ENCODE measurements at regions not wholly inside any gene's neighbourhood (a gene's known extent, or its start where the extent isn't known, plus 50 kb on each side); places are given as distances from the start of the nearest gene placed in this dataset.

DNA sequence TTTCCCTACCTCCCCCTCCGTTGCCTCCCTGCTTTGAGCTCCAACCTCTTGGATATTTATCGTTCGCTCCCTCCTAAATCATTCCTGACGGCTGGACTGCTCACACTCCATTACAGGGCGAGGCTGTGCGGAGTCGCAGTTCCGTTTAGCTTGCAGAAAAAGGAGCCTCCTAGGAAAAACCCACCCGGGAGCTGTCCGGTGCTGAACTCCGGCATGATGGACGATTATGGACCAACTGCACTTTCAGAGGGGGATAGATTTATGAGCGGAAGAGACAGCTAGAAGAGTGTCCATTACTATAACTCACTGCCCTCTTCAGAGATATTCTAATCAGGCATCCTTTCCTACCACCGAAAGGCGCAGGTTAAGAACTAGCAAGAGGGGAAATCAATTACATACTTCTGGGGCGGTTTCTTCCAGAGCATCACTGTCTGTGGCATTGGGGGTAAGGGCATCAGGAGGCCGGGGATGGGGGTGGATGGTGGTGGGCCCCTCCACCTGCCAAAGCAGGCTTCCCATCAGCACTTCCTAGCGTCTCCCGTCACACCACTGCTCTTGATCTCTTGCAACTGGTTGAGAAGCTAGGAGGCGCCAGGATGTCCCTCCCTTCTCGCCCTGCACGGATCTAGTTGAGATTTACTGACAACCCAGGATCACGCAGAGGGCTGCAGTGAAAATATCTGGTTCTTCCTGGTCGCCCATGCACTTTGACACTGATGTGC is 251.2 kb downstream of the ENGASE start:
- DNase-seq (ENCODE audit: low read depth in 1 of 2, low spot score in 1 of 2), result no peak

DNA sequence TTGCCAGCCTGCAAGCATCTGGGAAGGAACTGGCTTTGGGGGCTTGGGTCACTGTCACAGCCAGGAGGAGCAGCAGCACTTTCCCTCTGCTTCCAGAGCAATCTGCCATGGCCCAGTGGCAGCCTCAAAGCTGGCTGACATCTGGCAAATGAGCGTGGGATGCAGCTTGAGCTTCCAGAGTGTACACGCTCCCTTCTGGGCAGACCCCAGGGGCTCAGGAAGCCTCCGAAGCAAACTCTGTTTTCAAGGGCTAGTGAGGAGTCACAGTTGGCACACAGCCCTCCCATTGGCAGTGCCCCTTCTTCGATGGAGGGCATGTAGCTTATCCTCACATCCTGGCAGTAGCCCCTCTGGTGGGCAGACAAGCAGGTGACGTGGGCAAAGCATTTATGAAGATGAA is 249.6 kb downstream of the ENGASE start:
- no peak for DNase-seq (ENCODE audit: low read depth in 1 of 2, low spot score in 1 of 2)

DNA sequence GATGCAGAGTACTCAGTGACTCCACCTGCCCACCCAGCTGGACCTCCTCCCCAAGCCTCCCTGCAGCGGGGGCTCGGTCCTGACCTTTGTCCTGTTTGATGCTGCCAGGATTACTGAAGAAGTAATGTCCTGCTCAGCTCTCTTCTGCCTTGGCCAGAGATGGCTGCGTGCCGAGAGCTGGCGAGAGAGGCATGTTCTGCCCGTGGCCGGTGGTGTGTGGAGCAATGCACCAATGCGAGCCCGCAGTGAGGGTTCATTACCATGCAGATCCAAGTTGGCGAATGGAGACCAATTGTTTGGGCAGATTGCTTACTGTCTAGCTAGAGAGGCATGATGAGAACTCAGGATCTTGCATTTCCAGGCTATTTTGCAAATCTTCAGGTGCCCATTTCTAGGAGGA is 248.9 kb downstream of the ENGASE start:
- DNase-seq (ENCODE audit: low read depth in 1 of 2, low spot score in 1 of 2), result no peak

DNA sequence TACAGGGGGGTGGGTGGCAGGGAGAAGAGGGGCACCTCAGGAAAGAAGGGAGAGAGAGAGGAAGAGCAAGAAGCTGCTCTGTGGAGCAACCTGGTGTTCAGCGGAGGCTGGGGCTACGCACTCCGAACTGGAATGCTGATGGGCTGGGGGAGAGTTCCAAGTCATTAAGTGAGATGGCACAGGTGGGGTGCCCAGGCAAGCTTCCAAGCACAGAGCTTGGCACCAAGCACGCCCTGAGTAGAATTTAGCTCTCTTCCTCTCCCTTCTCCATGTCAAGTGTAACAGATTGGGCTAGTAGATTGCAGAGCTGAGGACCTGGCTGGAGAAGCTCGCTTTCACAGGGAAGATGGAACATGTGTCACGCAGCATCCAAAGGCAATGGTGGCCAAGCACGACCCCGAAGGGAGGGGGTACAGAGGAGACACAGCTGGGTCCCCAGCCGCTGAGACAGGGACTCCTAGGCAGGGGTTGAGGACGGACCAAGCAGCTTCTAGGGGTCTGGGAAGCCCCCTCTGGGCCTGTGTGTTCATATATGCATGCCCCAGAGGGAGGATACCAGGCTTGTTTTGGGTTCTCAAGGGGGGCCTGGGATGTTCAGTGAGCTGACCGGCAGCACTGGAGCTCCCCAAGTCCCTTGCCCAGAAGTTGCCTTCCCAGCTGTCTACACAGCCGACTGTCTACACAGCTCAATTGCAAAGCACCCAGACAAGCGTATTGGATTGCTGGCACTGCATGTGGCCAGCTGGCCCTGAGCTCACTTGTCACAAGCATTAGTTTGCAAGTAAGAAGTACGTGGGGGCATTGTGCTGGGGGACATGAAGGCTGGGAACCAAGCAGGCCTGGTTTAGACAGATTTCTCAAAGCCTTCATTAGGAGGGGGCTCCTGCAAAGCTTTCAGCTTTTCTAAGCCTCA is 247.8 kb downstream of the ENGASE start:
- DNase-seq (ENCODE audit: low read depth in 1 of 2, low spot score in 1 of 2), result no peak

DNA sequence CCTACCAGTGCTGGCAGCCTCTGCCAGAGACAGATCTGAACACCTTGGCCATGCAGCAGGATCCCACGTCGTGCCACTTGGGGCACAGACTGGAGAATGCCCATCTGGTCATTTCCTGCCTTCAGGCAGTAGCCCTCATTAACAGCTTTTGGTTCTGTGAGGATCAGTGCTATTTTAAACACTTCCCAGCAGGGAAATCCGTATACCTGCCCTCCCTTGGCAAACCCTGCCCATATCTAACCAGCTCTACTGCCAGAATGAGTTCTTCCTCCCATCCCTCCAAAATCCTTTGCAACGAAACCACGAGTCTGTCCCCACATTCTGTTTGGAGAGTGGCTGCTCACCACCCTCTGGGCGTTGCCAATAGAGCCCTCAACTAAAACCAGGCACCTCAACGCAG is 245.7 kb downstream of the ENGASE start:
- DNase-seq (ENCODE audit: low read depth in 1 of 2, low spot score in 1 of 2), result no peak

DNA sequence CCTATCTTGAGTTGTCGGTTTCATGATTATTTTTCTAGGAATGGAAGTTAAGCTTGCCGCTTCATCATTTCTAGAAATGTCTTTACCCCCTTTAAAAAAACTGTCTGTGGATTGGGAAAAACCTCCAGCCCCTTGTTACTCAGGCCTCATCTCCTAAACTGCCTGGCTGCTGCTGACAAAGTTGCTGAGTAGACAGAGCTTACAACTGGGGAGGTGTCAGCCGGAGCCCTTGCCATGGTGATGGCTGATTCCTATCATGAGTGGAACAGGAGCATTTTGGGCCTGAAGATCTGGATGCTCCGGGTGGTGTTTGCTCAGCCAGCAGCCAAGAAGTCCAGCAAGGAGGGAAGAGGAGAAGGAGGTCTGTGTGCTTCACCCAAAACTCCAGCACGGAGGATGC is 243.3 kb downstream of the ENGASE start:
- DNase-seq (ENCODE audit: low read depth in 1 of 2, low spot score in 1 of 2), result no peak

DNA sequence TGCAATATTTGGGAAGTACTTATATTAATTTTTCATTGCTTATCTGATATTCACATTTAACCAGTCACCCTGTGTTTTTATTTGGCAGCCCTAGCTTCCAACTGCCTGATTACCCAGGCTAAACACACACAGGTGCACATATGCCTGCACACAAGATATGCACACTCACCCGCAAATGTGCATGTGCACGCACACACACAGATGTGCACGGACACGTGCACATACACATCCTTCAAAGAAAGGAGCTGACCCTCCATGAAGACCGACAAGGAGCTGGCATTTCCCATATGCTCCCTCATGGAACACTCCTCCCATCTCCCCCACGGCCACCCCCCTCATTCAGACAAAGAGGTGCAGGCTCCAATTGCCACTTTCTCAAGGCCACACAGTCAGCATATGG is 242.2 kb downstream of the ENGASE start:
- DNase-seq (ENCODE audit: low read depth in 1 of 2, low spot score in 1 of 2), result no peak

DNA sequence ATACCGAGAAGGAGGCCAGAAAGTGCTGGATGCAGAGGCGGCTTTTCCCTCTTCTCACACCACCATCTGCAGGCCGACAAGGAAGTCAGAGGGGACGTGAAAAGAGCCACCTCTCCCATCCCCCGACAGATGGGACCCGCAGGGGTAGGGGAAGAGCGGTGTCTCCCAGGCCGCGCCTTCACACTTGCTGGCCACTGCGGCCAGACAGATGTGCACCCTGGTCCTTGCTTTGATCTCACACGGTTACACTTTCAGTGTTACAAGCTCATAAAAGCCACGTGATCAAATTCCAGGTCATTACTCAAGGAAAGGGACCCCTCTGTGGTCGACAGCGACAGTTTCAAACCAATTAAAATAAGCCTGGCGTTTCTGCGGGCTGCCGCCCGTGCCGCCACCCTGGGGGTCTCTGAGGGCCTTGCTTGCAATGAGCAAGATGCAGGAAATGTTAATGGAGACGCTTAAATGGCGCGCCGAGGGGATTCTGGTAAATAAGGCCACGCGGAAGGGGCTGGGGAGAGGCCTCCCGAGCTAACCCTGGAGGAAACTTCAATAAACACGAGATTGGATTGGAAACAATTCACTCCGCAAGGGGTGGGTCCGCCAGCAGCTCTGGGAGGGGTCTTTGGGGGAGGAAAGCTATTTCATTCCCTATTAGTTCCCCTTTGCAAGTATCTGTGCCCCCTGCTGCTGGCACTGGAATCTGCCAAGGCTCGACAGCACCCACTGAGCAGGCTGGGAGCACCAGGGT is 240.9 kb downstream of the ENGASE start:
- no peak for DNase-seq (ENCODE audit: low read depth in 1 of 2, low spot score in 1 of 2)

DNA sequence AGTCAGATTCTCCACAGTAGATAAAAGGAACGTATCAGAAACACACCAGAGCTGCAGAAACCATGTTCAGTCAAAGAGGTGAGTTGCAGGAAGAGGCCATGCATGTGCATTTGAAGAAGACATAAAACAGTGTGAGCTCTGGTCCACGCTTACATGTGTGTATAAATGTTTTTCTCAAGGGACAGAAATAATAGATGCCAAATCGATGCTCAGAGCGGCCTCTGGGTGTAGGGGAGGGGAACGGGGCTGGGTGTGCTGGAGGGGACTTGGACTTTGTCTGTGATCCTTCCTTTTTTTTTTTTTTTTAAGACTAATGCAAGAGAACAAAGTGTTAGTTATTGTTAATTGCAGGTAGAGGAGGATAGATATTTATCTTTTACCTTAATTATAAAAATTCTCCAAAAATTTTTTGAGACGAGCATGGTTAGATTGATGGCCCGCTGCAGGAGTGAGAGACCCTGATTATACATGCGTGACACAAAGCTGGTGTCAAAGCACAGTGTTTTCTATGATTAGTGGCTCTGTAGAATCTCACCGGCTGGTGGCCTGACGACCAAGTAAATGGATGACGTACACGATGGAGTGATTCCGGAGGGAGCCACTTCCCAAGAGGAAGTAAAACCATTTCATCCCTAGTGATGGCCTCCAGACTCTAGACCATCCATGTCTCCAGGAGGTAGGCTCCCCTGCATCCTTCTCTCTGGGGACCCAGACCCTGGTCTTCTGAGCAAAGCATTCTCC is 240.2 kb downstream of the ENGASE start:
- DNase-seq (ENCODE audit: low read depth in 1 of 2, low spot score in 1 of 2), result no peak

DNA sequence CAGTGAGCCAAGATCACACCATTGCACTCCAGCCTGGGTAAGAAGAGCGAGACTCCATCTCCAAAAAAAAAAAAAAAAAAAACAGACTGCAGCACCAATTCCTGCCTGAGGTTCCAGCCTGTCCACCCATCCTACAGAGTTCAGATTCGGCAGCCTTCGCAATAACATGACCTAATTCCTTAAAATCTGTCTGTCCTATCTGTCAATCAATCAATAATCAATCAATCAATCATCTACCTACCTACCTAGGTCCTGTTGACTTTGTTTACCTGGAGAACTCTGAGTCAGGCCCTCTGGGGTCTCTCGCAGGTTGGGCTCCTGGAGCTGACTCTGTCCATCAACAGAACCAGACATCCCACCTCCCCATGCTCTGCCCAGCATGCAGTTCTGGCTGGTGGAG is 236.7 kb downstream of the ENGASE start:
- DNase-seq (ENCODE audit: low read depth in 1 of 2, low spot score in 1 of 2), result no peak

DNA sequence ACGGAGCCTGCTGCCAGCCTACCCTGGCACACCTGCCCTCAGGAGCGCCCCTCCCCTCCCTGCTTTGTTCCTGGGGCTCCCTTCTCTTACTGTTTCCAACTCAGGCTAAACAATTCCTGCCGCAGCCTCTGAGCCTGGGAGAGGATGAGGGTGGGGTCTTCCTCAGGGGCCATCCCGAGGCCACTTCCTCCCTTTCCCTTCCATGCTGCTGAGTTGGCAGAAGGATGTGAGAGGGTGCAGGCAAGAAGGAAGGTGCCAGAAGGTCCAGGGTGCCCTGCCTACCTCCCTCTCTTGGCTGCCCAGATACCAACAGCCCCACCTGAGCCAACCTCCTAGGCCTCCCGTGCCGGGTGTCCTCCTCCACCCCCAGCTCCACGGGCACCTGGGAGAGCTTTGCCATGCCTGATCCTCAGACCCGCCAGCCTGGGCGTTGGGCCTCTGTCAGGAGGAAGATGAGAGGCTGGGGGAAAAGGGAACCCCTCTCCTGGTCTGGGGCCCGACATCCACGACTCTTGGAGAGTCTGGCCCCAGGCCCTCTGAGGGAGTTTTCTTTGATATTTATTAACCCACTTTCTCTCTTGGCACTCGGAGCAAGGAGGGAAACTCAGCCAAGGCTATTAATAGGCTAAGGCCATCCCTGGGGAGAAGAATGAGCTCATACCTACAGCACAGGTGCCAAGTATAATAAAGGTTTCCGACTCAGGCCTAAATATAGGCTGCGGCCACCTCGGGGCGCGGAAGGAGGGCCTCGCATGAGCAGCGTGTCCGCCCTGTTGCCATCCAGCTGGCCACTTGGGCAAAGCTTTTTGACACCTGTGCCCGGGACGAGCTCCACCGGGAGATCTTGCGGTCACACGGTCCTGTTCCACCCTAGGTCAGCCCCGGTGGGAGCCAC is 232.0 kb downstream of the ENGASE start:
- DNase-seq (ENCODE audit: low read depth in 1 of 2, low spot score in 1 of 2), result no peak

DNA sequence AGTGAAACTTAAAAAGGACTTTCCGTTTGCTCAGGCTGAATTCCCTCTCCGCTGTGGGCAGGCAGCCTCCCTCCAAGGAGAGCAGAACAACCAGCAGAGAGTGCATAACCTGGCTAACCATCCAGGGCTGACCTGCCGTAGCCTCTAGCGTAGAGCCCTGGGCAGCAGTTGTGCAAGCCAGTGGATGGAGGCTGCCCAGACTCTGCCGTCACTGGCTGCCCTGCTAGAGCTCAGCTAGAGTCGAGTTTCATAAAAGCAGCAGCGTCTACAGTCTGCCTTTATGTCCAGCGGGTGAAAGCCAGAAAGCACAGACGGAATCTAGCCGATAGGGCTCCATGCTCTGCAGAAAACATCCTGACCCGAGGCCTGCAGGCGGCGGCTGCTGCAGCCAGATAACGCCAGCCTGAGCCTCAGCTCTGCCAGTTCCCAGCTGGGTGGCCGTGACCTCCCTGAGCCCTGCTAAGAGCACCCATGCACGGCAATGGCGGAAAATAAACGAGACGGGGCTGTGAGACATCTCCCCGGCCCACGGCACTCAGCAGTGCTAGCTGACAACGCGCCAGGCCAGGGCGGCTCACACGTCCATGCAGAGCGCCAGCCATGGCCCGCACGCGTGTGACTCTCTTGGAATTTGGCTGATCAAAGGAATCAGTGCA is 231.3 kb downstream of the ENGASE start:
- no peak for DNase-seq (ENCODE audit: low read depth in 1 of 2, low spot score in 1 of 2)

DNA sequence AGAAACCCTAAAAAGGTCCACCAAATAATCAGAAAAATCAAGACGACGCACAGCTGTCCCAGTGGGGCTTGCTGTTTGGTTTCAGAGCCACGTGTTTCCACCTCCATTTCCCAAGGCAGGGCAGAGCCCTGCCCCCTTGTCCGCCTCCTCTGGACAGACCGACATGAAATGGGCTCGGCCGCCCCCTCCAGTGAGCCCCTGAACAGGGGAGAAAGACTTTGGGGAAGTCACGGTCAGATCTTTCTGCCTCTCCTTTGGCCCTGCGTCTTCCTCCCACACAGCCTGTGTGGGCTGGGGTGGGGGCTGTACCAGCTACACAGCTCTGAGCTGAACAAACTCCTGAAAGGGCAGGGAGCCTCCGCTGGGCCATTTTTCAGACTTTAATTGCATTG is 230.7 kb downstream of the ENGASE start:
- DNase-seq (ENCODE audit: low read depth in 1 of 2, low spot score in 1 of 2), result no peak

DNA sequence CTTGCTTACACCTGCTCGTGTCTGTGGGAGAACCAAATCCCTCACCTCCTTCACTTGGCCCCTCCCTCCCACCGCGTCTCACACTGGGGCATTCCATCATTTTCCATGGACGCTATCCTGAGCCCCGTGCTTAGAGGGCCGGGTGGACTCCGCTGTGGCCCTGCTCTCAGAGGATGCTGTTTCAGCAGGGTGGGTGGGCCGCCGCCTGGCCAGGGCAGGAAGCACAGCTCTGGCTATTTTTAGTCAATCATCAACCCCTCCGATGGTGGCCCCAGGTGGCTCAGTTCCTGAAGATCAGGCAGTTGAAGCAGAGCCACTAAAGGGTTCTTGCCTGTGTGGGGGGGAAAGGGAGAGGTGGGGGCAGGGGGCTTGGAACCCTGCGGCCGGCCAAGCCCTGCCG is 230.3 kb downstream of the ENGASE start:
- no peak for DNase-seq (ENCODE audit: low read depth in 1 of 2, low spot score in 1 of 2)

DNA sequence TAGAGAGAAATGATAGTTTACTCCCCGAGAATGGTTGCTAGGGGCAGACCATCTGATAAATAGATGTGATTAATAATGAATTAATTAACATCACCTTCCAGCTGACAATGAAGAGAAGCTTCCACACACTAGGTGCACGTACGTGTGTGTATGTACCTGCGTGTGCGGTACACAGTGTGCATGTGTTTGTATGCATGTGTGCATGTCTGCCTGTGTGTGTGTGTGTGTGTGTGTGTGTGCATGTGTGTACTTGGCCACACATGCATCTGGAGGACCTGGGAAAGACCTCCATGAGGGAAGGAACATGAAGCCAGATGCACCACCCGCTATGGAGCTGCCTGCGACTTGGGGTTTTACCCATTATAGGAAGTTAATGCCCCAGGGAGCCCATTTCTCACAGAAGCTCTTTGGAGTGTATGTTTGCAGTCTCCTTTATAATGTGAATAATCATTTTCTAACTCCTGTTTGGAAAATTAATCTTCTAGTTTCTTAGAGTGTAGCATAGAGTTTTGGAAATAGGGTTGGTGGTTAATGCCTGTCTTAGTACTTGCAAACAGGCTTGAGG is 229.1 kb downstream of the ENGASE start:
- no peak for DNase-seq (ENCODE audit: low read depth in 1 of 2, low spot score in 1 of 2)

DNA sequence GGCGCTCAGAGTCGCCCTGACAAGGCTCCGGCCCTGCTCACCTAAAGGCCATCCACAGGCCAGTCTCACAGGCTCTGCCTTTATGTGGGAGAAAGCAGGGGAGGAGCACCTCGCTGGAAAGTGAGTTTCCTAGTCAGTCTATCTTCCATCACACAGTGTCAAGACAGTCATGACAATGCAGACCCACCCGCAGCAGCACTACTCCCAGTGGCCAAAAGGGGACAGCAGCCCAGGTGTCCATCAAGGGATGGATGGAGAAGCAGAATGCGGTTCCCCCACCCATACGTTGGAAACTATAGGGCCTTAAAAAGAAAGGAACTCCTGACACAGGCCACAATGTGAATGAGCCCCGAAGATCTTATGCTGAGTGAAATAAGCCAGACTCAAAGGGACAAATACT is 226.8 kb downstream of the ENGASE start:
- DNase-seq (ENCODE audit: low read depth in 1 of 2, low spot score in 1 of 2), result no peak

DNA sequence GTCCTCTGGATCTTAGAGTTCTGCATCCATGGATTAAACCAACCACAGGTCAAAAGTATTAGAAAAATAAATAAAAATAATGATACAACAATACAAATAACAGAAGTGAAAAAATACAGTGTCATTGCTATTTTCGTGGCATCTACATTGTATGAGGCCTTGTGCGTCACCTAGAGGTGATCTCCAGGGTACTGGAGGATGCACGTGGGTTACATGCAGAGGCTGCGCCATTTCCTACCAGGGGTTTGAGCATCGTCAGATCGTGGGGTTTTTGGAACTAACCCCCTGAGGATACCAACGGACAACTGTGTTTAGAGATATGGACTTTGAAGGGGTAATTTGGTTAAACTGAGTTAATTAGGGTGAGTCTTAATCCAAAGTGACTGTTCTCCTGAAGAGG is 224.7 kb downstream of the ENGASE start:
- no peak for DNase-seq (ENCODE audit: low read depth in 1 of 2, low spot score in 1 of 2)

DNA sequence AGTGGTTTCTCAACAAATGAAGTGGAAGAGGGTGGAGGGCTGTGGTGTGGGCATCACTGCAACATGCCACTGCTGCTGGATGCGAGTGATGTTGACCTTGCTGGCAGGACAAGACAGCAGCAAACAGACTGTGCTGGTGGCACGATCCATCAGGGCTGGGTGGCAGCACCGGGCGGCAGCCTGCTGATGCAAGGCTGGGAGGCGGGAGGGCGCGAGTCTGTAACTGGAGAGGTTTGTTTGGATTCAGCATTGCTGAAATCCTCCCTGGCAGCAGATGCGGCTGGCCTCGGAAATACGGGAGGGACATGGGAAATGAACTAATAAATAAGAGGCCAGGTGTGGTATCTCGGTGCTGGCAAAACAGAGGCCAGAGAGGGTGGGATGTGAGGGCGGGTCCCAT is 224.2 kb downstream of the ENGASE start:
- no peak for DNase-seq (ENCODE audit: low read depth in 1 of 2, low spot score in 1 of 2)

DNA sequence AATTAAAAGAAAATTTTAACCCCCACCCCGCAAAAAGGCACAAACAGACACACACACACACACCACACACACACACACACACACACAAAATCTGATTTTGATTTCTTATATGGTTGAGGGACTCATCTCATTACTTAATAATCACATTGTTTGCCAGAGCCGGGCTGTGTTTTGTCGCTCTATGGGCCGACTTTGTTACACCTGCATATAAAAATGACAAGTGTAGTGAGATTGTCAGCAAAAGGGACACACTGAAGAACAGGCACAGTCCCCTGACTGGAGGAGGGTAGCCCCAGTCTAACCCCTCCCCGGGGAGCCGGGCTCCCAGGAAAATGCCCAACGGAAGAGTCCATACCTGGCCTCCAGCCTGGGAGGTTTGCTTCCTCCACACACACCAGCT is 221.6 kb downstream of the ENGASE start:
- no peak for DNase-seq (ENCODE audit: low read depth in 1 of 2, low spot score in 1 of 2)

Measured in activated CD4-positive, alpha-beta T cell treated with anti-CD3 and anti-CD28 coated beads, Interleukin-2, amount 50 U/mL, for 24 hours (primary cell).